ENCODE measurements at regions not wholly inside any gene's neighbourhood (a gene's known extent, or its start where the extent isn't known, plus 50 kb on each side); places are given as distances from the start of the nearest gene placed in this dataset.
"Not testable (repeated sequence)": the region's sequence is repeated elsewhere in the genome, so short reads cannot be mapped to it uniquely, and the experiment has no call there.

- TF ChIP-seq CTCF (IDR thresholded peaks at IDR 0.05; ENCODE audit: control insufficient read depth, insufficient read depth, low read depth, low read length, missing control alignments), result no peak
- DNase-seq (ENCODE audit: low read depth), result no peak
- H3K4me3 ChIP-seq (ENCODE audit: control insufficient read depth, low read depth, low read length), result no peak overlapping the region
These were observed 223.5 kb upstream of the TUT7 start for GRCh38 chr9:86577420-86578333.

GRCh38 chr9:86575825-86576525, 221.8 kb upstream of the TUT7 start:
- DNase-seq (ENCODE audit: low read depth), result no peak
- H3K4me3 ChIP-seq (ENCODE audit: control insufficient read depth, low read depth, low read length), result no peak overlapping the region
- TF ChIP-seq CTCF (IDR thresholded peaks at IDR 0.05; ENCODE audit: control insufficient read depth, insufficient read depth, low read depth, low read length, missing control alignments), result no peak

GRCh38 chr9:86575137-86575536, 220.9 kb upstream of the TUT7 start:
- no peak for TF ChIP-seq CTCF (IDR thresholded peaks at IDR 0.05; ENCODE audit: control insufficient read depth, insufficient read depth, low read depth, low read length, missing control alignments)
- no peak overlapping the region for H3K4me3 ChIP-seq (ENCODE audit: control insufficient read depth, low read depth, low read length)
- DNase-seq (ENCODE audit: low read depth), result no peak

- no peak for TF ChIP-seq CTCF (IDR thresholded peaks at IDR 0.05; ENCODE audit: control insufficient read depth, insufficient read depth, low read depth, low read length, missing control alignments)
- DNase-seq (ENCODE audit: low read depth), result no peak
- no peak overlapping the region for H3K4me3 ChIP-seq (ENCODE audit: control insufficient read depth, low read depth, low read length)
These were observed 219.7 kb upstream of the TUT7 start for GRCh38 chr9:86573886-86574285.

- DNase-seq (ENCODE audit: low read depth), result no peak
- no peak for TF ChIP-seq CTCF (IDR thresholded peaks at IDR 0.05; ENCODE audit: control insufficient read depth, insufficient read depth, low read depth, low read length, missing control alignments)
- H3K4me3 ChIP-seq (ENCODE audit: control insufficient read depth, low read depth, low read length), result no peak overlapping the region
These were observed 218.7 kb upstream of the TUT7 start for GRCh38 chr9:86572904-86573303.

GRCh38 chr9:86565603-86566002, 211.4 kb upstream of the TUT7 start:
- DNase-seq (ENCODE audit: low read depth); H3K4me3 ChIP-seq (ENCODE audit: control insufficient read depth, low read depth, low read length): not testable (repeated sequence)

GRCh38 chr9:86563936-86564335, 209.7 kb upstream of the TUT7 start:
- H3K4me3 ChIP-seq (ENCODE audit: control insufficient read depth, low read depth, low read length), result no peak overlapping the region
- no peak for DNase-seq (ENCODE audit: low read depth)
- no peak for TF ChIP-seq CTCF (IDR thresholded peaks at IDR 0.05; ENCODE audit: control insufficient read depth, insufficient read depth, low read depth, low read length, missing control alignments)

Data from AG09309 (cell line).